GM19438 (cell line): ENCODE measurements at regions not wholly inside any gene's neighbourhood (a gene's known extent, or its start where the extent isn't known, plus 50 kb on each side); places are given as distances from the start of the nearest gene placed in this dataset.
A peak's percentile ranks its signal among the peaks of the same experiment; 100 is the strongest.
"Not testable (repeated sequence)": the region's sequence is repeated elsewhere in the genome, so short reads cannot be mapped to it uniquely, and the experiment has no call there.

ENCODE experiments used
- ATAC-seq: cut with Tn5 transposase; IDR thresholded peaks from one replicate; pipeline ENCODE4 v1.9.1; 2021; ENCODE audit warnings: low read depth; ENCODE audit not compliant: unreplicated experiment

GRCh38 chr2:13492262-13492661 lies 775.5 kb downstream of the TRIB2 start:
- no peak for ATAC-seq

GRCh38 chr2:13495051-13495450 lies 778.3 kb downstream of the TRIB2 start:
- ATAC-seq: no peak

DNA sequence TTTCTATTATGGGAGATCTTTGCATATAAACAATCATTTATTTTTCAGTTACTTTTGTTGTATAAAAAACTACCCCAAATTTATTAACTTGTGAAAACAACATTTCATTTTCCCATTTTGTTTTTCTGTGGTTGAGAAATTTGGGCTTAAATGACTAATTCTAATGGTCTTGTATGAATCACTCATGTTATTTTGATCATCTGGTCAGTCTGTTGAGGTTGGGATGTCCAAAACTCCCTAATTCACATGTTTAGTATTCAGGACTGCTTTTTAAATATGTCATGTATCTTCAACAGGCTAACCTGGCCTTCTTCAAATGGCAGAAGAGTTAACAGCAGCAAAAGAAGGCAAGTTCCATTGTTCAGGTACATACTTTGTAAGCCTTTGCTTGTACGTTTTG lies 788.1 kb downstream of the TRIB2 start:
- ATAC-seq: no peak

DNA sequence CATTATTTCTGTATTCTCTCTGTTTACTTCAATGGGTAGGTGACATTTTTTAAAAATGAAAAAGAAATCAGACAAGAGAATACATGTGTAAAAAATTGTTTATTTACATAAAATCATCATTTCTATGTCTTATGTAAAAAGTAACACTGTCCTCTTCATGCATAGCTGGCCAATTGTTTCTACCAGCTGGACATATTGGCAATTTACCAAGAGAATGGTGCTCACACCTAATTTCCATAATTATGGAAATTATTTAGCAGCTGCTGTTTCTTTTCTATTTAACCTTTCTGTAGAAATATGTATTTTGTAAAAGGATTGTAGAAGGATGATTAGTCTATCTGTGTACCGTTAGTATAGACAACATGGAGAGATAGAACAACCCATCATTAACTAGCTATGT lies 791.9 kb downstream of the TRIB2 start:
- ATAC-seq: no peak

DNA sequence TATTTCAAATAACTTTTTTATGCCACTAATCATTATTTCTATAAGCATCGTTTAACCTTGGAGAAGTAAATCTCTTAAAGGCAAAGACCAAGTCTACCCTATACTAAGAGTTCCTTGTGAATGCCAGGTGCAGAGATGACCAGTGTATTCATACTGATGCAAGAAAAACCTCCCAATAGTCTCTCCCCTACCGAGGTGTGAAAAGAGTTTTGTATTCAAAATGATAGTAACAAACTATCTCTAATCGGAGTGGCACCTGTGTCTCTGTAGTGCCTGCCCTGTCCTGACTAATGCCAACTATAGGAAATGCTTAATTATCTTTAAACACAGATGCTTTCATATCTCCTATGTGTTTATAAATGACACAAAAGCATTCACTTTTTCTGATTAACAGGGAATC lies 798.5 kb downstream of the TRIB2 start:
- ATAC-seq: no peak

DNA sequence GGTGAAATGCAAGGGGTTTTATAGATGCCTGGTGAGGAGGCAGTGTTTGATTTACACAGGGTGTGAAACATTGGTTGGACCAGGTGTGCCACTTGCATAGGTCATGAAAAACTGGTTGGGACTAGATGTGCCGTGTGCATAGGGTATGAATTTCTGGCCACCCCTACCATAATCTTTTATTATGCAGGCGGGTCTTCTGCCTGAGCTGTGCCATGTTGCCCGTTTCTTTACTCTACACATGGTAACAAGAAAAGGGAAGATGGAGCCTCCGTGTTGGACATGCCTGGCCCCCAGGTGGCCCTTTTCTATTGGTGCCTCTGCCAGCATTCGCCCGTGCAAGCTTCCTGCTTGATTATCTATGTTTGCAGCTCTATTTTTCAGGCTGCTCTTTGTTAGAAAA lies 805.4 kb downstream of the TRIB2 start:
- no peak for ATAC-seq

DNA sequence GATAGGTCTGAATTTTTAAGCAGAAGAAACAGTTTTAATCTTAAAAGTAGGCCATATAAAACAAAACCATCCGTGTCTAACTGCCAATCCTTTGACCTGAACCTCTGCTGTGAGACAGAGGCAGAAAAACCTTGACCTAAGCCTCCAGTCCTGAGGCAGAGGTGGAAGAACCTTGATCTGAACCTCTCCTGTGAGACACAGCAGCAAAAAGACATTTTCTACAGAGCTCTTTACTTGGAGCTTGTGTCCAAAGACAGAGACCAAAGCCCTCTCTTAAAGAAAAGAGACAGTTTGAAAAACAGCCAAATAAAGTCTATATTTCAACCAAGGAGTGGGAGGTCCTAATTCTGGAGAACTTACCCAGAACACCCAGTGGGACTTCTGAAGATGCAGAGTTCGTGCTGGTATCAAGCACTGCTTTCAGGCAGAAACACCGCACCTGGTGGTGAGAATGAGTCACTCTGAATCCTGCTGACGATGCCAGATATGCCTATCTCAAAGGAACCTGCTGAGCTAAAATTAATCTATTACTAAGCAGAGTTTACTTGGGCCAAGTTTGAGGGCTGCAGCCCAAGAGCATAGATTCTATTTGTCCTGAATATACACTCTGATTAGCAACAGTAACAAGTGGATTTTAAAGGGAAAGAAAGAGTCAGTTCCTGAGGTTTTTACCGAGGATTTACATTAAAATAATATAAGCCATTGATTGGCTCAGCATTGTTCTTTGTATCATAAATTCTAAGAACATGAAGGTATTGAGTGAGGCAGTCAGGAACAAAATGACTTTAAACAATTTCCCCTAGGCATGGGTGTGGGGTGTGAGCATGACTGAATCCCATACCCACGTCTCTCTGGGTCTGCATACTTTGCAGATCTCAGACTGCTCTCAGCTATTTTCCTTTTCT lies 806.4 kb downstream of the TRIB2 start:
- peak; percentile 94 for ATAC-seq

- ATAC-seq: no peak
Measured at GRCh38 chr2:13524492-13524891, 807.8 kb downstream of the TRIB2 start.

DNA sequence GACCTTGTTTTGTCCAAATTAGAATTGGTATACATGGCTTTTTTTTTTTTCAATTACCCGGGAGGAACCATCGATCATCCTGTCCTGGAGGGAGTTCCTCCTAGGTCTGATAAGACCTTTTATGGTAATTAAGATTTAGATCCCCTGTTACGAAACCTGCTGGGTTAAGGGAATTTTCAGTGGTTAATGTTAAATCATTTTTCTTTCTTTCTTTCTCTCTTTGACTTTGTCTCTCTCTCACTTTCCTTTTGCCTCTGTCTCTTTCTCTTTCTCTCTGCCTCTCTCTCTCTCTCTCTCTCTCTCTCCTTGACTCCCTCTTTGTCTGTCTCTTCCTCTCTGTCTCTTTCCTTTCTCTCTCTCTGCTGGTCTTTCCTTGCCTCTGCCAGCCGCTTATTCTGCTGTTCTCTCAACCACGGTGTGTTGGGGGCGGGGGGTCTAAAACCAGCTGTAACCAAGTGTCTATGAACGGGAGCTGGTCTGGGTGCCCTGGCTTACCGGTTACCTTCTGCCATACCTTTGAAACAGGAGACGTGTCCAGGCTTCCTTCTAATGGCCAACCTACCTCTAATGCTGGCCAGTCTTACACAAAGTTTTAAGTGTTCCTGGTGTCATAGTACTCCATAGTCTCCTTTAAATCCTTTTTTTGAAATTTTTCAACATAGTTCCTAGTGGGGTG lies 815.1 kb downstream of the TRIB2 start:
- ATAC-seq: not testable (repeated sequence)

GRCh38 chr2:13532781-13533523 lies 816.2 kb downstream of the TRIB2 start:
- ATAC-seq: not testable (repeated sequence)

DNA sequence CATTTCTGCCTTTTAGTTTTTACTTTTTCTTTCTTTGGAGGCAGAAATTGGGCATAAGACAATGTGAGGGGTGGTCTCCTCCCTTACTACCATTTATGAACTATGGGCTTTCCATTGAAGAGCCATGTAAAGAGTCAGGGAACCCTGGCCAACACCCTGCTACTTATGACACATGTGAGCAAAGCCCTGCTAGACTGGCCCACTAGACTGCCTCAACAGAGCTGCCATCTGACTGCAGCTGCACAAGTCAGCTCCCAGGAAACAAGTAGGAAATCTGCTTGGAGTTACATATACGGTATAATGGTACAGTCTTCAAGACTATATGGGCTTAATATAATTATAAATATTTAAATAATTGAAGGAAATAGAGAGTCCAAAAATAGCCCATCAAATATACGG lies 816.8 kb downstream of the TRIB2 start:
- no peak for ATAC-seq

GRCh38 chr2:13536941-13537340 lies 820.2 kb downstream of the TRIB2 start:
- no peak for ATAC-seq

DNA sequence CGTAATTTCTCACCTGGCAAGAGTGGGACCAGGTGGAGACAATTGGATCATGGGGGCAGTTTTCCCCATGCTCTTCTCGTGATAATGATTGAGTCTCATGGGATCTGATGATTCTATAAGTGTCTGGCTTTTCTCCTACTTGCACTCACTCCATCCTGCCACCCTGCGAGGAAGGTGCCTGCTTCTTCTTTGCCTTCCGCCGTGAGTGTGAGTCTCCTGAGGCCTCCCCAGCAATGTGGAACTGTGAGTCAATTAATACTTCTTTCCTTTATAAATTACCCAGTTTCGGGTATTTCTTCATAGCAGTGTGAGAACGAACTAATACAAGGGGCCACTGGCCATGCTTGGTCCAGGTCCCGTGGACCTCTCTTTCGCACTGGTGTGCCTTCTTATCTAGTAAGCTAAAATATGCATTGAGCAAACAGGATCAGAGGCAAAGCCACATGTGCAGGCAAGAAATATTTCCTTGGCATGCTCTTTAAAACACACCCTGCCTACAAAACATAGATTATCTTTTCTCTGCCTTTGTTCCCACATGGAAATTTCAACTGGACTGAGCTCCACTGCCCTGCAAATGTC lies 821.1 kb downstream of the TRIB2 start:
- no peak for ATAC-seq

GRCh38 chr2:13539296-13539695 lies 822.6 kb downstream of the TRIB2 start:
- no peak for ATAC-seq

DNA sequence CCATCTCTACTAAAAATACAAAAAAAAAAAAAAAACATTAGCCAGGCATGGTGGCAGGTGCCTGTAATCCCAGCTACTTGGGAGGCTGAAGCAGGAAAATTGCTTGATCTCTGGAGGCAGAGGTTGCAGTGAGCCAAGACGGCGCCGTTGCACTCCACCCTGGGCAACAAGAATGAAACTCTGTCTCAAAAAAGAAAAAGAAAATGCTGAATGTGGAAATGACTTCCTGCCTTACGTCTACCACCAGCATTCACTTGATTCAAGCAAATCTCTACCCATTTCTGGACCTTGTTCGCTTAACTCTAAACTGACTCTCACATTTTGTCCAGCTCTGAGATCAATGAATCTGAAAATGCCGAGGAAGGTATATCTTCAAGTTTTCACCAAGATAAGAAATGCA lies 825.3 kb downstream of the TRIB2 start:
- no peak for ATAC-seq

DNA sequence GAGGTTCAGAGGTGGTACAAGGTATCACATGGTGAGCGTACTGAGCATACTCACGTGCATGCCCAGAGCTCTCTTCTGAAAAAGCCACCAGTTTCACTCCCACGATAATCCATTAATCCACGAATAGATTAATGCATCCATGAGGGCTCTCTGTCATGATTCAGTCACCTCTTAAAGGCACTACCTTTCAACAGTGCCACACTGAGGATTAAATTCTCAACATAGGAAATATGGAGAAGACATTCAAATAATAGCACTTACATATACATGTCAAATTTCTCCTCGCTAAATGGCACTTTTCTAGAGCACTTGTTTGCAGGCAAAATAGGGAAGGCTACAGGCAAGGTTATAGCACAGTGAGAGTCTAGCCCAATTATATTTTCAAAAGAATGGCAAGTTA lies 825.9 kb downstream of the TRIB2 start:
- ATAC-seq: no peak

DNA sequence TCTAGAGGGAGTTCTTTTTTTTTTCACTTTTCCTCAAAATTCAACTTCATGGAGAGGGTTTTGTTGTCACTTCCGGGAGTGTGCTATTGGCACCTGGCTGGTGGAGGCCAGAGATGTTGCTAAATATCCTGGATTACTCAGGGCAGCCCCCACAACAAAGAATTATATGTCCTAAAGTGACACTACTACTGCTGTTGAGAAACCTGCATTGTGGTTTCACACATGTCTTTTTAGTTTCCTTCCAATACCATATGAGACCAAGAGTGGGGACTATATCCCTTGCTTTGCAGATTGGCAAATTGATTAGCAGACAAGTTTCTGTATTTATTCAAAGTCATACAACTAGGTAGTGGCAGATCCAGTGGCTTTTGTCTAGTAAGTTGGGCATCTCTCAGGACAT lies 826.8 kb downstream of the TRIB2 start:
- ATAC-seq: peak; percentile 56

DNA sequence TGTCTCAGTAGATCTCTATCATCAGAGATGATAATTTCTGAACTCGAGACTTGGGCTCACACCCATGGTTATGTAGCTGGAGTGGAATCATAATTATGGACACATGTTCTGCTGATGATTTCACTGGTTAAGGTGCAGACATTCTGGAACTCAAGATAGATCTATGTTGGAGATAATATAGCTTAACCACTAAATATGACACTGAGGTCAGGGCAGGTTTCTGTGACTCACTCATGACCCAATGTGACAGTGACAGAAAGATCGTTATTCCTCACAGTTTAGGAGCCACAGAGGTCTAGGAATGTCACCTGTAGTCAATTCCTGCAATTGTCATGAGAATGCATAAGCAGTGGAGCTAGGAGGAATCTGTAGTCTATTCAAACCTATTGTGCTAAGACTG lies 828.6 kb downstream of the TRIB2 start:
- ATAC-seq: no peak

DNA sequence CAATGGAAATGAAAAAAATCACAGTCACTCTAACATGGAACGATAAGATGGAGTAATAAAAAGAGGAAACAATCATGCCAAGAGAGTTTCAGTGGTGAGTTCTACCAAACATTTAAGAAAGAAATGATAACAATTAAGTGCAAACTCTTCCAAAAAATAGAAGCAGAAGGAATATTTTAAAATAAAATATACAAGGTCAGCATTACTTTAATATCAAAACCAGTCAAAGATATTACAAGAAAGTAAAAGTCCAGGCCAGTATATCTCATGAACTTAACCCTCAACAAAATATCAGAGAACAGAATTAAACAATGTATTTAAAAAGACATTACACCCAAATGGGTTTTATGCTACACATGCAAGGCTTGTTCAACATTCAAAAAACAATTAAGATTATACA lies 829.4 kb downstream of the TRIB2 start:
- no peak for ATAC-seq

DNA sequence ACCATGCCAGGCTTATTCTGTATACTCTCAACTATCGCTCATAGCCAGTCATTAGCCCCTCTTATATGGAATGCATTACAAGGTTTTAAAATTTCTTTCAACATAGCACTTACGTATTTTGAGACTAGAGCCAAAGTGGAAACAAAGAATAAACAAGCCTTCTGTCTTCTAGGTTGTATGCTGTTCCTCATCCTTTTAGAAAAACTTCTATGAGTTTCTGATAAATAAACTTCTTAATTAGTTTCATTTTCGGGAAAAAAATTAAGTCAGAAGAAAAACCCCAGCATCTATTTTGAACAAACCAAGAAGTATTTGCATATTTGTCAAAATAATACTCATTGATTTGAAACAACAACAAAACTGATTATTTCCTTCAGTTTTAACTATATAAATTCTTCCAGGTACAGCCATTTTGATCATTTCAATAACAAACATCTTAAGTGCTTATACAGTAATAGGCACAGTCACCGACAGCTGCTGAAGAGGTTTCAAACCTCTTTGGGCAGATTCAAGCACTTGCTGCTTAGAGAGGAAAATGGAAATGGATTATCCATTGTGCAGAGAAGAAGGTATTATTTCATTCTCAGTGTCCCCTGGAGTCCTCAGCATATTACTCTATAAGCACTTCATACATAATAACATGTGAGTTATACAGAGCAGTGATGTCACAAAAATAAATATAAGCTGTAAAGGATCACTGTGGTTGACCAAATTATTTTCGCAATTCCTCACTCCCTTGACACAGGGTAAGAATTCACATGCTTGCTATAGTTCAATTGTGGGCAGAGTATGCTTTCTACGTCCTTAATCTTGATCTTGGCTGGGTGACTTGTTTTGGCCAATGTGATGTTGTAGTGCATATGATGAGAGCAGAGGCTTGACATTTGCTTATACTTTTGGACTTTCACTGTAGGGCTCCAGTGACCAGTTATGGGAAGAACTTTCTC lies 833.8 kb downstream of the TRIB2 start:
- ATAC-seq: no peak
